ENCODE measurements at regions not wholly inside any gene's neighbourhood (a gene's known extent, or its start where the extent isn't known, plus 50 kb on each side); places are given as distances from the start of the nearest gene placed in this dataset.

DNA sequence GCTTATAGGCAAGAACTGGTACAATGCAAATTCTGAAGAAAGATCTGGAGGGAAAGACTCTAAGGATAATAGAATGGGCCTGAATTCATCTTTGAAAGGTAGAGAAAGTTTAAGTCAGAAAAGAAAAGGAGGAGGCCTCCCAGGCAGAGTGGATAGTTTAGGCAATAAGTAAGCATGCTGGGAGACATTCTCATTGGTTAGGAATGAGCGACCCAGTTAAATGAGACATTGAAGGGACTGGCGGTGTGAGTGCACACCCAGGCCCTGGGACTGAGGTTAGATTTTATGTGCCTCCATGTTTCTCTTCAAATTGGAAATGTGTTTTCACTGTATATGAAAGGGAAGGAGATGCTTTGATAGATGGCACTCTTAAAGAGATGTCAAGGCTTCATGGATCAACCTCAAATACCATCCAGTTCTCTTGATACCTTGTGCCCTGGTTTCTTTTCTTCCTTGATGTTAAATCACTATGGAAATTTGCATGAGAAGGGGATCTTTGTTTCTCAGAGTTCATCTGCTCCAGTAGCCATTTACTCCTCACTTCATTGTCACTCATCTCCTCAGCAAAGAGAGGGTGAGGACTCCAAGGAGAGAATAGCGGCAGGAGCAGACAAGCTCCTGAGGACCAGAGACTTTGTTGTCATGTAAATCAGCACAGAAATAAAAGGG, 584.2 kb upstream of the INTU start:
- DNase-seq, result no peak

DNA sequence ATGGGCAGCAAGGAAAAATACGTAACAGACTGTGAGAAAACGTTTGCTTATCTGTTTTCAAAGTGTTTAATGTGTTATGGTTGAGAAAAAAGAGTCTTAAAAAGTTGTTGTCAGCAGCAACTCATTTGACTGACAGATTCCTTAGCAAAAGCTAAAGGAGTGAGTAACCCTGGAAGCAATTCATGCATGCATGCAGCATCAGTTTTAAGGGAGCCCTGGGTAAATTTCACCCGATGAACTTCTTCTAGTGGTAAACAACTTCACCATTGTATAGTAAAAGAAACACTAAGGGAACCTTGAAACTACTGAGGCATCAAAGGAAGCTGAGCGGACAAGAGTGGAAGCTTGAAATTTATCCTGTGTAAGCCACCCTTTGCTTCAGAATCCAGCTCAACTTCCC, 583.2 kb upstream of the INTU start:
- no peak for DNase-seq

- no peak for DNase-seq
Observed at GRCh38 chr4:127052742-127053141, 580.0 kb upstream of the INTU start.

DNA sequence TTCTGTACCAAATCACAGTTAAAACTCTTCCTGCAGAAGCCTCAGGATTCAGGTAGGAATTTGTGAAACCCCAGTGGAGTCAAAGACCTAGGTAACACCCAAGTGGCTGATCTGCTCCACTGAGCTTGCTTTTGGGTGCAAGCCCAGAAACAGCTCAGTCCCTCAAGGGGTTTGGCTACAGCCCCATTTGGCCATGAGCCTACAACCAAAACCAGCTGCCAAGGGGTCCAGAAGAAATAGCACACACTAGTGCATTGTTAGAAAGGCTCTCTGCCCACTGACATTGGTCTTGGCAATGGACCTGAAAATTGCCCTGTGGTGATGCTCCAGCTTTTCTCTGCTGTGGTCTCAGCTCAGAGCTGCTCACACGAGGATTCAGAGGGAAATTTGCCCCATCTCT, 577.4 kb upstream of the INTU start:
- no peak for DNase-seq

DNA sequence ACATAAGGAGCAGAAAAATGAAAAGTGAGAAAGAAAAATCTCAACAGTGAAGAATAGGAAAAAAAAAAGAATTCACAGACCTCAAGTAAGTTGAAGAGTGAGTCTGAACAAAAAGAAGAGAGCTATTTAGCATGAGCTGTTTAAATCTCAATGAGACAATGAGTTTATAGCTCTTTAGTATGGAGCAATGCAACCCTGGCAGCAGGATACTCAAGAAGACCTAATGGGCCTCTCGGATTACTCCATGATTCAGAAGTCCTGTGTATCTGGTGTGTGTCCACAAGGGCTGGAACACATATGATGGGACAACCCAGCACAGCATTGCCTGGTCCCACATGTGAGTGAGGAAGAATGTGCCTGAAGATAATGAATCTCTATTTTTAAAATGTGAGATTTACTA, 563.1 kb upstream of the INTU start:
- DNase-seq, result no peak

DNA sequence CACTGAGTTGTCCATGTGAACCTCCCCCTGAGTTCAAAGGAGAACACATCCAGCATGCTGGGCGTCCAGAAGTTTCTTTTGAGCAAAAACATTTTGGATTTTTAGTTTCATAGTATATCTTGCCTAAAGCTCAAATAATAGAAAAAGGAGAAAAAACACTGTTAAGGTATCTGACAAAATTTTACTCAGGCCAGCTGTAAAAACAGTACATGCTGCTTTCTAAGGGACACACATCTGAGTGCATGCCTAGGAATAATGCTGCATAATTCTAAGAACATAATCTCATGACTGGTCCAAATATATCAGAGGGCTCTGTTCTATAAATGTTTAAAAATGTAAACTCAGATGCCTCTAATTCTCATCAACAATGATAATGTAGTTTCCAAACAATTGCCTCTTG, 561.3 kb upstream of the INTU start:
- no peak for DNase-seq

GRCh38 chr4:127080141-127080540, 552.6 kb upstream of the INTU start:
- no peak for DNase-seq

- no peak for DNase-seq
Observed at GRCh38 chr4:127081041-127081440, 551.7 kb upstream of the INTU start.

DNA sequence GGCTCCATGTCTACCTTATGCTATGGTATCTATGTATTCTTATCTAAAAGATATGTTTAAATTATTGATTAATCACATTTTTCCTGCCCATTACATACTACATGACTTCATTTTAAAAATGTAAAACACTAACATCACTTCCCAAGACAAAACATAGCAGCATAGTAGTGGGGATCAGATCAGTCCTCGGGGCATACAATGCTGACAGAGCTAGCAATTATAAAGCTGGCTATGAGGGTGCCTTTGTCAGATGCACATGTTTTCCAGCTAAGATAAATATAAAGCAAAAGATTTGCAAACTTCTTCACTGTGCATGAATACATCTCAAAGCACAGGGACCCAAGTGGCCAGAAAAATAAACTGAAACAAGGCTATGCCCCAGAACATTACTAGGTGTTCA, 549.8 kb upstream of the INTU start:
- no peak for DNase-seq

- no peak for DNase-seq
Observed at GRCh38 chr4:127084666-127085065, 548.1 kb upstream of the INTU start.

- DNase-seq, result no peak
Observed at GRCh38 chr4:127097061-127097460, 535.7 kb upstream of the INTU start.

DNA sequence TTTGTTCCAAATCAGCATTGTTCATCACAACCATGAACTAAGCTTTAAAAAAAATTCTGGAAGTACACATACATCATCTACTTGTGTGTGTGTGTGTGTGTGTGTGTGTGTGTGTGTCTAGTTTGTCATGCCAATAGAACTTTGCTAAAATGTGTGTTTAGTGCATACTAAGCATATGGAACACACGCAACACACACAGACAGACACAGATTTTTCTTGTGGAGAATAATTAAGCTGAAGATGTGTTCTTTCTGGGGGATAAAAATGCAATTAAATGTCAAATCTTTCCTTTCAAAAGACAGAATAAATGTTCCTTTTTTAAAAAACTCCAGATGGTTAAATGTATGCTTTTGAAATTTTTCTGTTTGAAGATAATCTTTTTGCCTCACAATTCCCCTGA, 530.4 kb upstream of the INTU start:
- DNase-seq, result no peak

DNA sequence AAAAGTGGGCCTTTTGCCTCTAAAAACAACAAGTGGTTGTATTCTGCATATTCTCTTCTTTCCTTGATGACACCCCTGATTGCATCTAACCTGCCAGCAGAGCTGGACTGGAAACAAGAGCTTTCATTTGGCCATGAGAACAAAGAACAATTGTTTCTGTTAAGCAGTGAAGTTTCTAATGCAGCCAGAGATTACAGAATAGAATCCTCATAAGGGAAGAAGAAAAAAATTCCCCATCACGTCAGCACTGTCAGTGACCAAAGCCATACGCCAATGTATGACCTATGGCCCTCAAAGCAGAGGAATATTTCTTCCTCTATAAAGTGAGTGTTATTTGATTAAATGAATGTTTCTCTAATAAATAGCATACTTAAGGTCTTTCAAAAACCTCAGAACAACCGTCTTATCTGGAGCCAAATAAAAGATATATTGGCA, 529.1 kb upstream of the INTU start:
- no peak for DNase-seq

DNA sequence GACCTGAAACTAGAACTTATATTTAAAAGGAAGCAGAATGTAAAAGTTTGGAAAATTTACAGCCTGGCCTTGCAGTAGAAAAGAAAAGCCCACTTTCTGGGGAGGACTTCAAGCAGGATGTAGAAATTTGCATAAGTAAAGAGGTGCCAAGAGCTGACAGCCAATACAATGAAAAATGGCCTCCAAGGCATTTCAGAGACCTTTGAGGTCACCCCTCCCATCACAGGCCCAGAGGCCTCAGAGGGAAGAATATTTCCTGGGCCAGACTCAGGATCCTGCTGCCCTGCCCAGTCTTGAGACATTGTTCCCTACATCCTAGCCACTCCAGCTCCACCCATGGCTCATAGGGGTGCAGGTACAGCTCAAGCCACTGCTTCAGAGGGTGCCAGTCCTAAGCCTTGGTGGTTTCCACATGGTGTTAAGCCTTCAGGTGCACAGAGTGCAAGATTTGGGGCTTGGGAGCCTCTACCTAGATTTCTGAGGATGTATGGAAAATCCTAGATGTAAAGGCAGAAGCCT, 518.9 kb upstream of the INTU start:
- DNase-seq, result no peak

- no peak for DNase-seq
Observed at GRCh38 chr4:127118681-127119080, 514.1 kb upstream of the INTU start.

DNA sequence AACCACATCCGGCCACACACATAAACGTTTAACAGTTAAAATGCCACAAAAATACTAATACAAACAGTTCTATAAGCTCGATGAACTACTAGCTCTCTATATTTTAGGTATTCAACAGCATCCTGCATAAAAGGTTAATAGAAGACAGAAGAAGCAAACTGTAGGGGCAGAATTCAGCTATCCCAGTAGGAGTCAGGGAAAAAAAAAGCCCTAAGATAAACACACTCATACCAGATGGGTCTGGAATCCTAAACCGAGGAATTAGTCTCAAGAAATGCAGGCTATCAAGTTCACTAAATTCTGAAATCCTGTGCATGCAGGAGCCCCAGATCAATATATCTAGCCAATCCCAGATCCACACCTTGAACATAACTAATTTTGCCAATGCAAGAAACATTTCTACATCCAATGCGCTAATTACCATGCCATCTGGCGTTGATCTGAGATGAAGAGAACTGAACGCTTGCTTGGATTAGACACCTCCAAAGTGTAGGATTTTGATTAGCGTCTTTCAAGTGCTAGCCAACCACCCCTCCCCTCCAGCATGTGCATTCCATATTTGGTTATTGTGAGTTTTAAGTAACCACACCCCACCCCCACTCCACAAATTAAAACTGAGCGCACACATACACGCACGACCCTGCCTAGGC, 512.2 kb upstream of the INTU start:
- DNase-seq, result no peak

DNA sequence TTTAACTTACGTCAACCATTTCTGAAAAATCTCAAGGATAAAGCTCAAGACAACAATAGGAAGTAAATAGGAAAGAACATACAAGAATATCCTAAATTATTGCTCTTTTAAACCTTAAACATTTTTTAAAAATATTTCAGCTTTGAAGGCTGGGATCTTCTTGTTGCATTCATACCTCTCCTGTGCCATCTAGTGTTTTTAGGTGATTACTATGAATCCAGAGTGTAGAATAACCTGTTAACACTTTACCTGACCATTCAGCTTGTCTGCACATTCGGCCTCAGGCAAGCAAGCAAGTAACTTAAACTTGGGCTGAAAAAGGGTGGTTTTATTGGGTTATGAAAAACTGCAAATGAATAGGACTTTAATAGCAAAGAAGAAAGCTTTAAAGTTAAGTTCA, 507.8 kb upstream of the INTU start:
- no peak for DNase-seq

GRCh38 chr4:127126718-127127117, 506.0 kb upstream of the INTU start:
- DNase-seq, result no peak

- DNase-seq, result no peak
Observed at GRCh38 chr4:127131527-127131926, 501.2 kb upstream of the INTU start.

GRCh38 chr4:127134490-127134889, 498.3 kb upstream of the INTU start:
- DNase-seq, result no peak

- no peak for DNase-seq
Observed at GRCh38 chr4:127138586-127138985, 494.2 kb upstream of the INTU start.

- no peak for DNase-seq
Observed at GRCh38 chr4:127139788-127140286, 492.9 kb upstream of the INTU start.

GRCh38 chr4:127140306-127140705, 492.5 kb upstream of the INTU start:
- DNase-seq, result no peak

- no peak for DNase-seq
Observed at GRCh38 chr4:127141856-127142255, 490.9 kb upstream of the INTU start.
